AG08396 (cell line): ENCODE measurements at regions not wholly inside any gene's neighbourhood (a gene's known extent, or its start where the extent isn't known, plus 50 kb on each side); places are given as distances from the start of the nearest gene placed in this dataset.

Source experiments
- DNase-seq: peaks from one replicate; pipeline ENCODE4 v3.0.0; 2012; ENCODE audit warnings: low spot score, mixed read lengths

DNA sequence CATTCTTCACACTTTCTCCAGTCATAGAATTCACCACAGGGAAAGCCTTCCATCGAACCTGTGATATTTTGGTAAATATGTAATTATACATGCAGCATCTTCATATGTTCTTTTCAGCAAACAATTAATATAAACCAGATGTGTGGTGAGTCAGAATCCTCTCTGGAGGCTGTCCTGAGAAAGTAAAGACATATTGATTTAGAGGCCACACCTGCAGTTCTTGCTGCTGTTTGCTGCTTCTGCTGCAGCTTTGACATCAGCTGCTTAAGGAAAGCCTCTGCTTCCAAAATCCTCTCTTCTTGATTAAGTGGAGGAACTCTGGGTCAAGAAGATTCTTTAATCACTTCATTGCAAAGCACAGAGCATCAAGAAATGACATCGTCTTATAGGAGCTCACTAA is 568.8 kb upstream of the ZEB2 start:
- DNase-seq, result no peak

DNA sequence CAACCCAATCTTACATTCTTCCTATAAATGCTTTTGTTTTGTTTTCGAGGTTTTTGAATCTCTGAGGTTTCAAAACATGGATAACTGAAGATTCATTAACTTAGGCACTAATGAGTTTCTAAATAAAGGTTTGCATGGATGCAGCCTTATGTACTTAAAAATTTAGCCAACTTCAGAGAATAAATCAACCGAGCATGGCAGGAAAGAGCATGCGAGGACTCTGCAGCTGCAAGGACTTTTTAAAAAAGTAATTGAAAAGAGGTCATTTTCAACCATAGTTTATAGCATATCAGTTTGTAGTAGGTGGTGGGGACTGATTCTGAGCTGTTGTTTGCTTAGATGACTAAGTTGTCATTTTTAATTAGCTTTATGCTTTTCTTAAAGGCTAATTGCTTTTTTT is 567.0 kb upstream of the ZEB2 start:
- DNase-seq, result no peak

- DNase-seq, result no peak
These were observed 565.7 kb upstream of the ZEB2 start for GRCh38 chr2:145085612-145086011.

- no peak for DNase-seq
These were observed 560.5 kb upstream of the ZEB2 start for GRCh38 chr2:145080426-145080825.

DNA sequence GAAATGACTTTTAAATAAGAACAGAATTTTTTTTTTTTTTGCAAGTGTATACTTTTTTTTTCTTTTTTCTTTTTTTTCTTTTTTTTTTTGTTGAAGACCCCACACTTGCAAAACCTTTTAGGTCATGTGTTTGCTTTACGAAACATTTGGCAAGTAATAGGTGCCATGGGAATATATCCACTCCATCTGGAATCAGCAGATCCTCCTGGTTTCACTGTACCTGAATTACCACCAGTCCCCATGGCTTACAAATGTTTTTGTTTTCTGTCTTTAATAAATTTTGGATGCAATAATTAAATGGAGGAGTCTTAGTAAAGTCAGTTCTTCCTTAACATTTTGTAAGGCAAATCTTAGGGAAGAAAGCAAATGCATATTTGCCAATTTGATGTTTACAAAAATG is 559.7 kb upstream of the ZEB2 start:
- DNase-seq, result no peak

- DNase-seq, result no peak
These were observed 559.0 kb upstream of the ZEB2 start for GRCh38 chr2:145078923-145079322.

- no peak for DNase-seq
These were observed 556.2 kb upstream of the ZEB2 start for GRCh38 chr2:145076085-145076484.

- DNase-seq, result no peak
These were observed 555.6 kb upstream of the ZEB2 start for GRCh38 chr2:145075454-145076062.

DNA sequence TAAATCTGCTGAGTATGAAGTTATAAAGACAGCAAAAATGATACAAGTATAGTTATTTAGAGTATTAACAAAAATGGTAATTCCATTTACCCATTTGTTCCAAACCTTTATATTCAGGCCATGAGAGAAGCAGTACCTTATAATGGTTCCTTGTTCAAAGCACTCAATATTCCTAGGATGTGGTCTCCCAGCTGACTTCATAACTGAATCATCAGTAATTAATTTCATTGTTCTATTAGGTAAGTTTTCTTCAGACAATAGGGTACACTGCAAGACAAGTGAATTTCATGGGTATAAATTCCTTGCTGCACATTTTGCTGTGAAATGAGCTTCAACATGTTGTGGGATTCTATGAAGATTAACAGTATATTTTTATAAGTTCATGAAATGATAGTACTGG is 550.8 kb upstream of the ZEB2 start:
- DNase-seq, result no peak

DNA sequence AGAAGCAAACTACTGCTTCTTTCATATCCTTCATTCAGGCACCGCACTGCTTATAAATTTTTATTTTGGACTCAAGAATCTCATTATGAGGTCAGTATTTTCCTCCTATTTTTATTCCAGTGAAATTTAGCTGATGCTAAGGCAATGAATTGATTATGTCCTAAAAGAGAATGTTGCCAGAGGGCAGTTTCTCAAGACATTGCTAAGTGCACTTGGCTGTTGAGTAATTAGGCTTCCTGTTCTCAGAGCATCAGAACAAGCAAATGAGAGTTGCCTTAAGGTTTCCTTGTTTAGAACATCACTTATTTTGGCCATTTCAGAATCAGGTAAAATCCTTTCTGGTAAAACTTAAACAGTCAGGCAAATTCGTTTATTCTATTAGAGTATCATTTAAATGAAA is 548.6 kb upstream of the ZEB2 start:
- DNase-seq, result no peak

DNA sequence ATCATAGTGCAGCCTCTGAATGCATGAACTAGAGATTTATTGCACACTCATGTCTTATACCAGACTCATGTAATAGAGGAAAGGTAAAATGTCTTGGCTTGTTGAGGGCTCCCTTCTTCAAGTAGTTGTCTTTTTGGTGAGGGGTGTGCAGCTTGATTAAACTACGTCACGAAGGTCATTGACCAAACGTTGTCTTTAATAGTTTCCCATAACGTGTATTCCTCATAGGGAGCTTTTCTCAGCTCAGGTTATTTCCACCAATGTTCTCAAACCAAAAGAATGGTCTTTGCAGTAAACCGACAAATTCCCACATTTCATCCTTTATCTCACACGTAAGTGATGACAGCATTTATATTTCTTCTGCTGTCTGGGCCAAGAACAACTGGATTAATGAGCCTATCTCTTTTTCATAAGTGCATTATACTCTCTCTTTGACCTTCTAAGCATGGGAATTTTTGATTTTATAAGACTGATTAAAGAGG is 547.7 kb upstream of the ZEB2 start:
- DNase-seq, result no peak

- no peak for DNase-seq
These were observed 547.1 kb upstream of the ZEB2 start for GRCh38 chr2:145066856-145067548.

DNA sequence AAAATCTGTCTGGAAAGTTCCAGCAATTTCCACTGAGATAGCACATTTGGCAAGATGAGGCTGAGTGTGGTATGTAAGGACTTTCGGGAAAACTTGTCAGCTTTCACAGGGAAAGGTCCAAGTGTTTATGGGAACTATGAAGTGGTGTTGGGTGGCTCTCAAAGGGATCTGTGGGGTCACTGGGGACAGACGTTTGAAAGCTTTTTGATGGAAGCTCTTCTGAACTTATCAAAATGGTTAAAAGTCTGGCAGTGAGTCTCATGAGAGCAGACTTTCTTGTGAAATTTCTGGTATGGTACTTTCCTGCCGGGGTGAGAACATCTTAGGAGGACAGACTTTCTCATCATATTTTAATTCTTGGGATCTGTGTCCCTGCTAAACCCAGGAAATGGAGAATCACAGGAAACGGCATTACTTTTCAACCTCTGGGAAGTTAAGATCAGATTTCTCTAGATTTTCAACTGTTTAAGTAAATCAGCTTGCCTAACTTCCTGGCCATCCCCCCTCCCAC is 546.3 kb upstream of the ZEB2 start:
- DNase-seq, result no peak

DNA sequence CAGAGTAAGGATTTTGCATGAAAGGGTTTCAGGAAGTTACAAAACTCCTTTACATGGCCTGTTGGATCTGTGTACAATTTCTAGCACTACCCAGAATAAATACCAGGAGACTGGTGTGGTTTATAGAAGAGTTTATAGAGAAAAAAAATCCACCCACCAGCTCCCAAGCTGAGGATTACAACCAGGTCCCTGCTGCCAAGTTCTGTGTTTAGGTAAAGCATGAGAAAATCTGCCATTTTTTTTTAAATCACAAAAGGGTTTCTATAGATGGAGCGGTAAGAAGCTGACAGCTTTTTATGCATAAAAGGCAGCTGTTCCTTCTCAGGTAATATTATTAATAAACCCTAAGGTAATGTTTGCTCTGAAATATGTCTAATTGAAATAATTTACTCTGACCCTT is 545.4 kb upstream of the ZEB2 start:
- no peak for DNase-seq

GRCh38 chr2:145064511-145064910 is 544.6 kb upstream of the ZEB2 start:
- DNase-seq, result no peak

DNA sequence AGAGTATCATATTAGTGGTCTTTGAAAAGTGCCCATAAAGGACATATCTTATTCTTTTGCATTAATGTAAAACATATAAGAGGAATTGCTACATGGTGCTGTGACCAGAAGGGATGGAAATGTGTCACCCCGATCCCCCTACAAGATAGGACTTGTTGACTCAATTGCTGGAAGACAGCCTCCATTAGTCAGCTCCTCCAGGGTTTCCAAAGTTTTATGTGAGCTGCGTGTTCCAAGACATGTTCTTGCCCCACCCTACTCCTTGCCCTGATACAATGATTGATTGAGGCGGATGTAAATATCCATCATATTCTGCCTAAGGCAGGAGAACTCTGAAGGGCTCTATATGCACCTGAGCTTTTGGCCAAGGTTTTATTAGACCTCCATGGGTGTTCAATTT is 541.0 kb upstream of the ZEB2 start:
- no peak for DNase-seq

DNA sequence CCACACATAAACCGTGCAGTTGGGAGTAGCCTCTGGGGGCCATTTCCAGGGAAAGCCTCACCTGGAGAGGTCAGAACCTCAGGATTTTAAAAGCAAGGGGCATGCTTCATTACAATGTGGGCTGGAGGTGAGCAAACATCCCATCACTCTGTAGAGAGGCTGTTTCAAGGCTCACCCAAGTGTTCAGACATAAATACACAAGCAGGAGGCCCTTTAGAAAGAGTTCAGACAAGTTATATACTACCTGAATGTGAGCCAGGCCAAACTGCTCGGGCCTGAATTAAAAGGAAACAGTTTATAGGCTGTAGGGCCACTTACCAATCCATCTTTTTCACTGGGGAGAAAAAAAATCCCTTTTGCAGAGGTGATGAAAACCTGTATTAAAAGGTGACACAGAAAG is 540.0 kb upstream of the ZEB2 start:
- no peak for DNase-seq

DNA sequence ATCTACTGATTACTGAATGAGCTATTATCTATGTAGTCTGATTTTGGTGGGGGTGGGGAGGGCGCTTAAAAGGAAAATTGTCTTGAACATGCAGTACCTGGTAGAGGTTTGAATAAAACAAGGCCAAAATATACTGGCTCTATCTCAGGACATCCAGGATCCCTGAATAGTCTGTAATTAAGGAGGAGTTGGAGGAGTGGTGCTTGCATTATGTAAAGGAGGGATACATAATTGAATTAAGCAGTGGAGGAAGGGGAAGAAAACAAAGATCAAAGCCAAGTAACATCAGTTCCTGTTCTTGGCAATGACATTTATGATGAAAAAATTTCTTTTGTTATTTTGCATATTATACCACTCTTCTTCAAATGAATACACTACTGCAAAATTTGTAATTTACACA is 539.4 kb upstream of the ZEB2 start:
- no peak for DNase-seq

GRCh38 chr2:145058457-145058856 is 538.5 kb upstream of the ZEB2 start:
- DNase-seq, result no peak

- no peak for DNase-seq
These were observed 535.7 kb upstream of the ZEB2 start for GRCh38 chr2:145055651-145056050.

GRCh38 chr2:145050134-145050533 is 530.2 kb upstream of the ZEB2 start:
- no peak for DNase-seq

GRCh38 chr2:145049475-145049874 is 529.6 kb upstream of the ZEB2 start:
- no peak for DNase-seq

- no peak for DNase-seq
These were observed 527.6 kb upstream of the ZEB2 start for GRCh38 chr2:145047554-145047953.

GRCh38 chr2:145044491-145044890 is 524.6 kb upstream of the ZEB2 start:
- no peak for DNase-seq
